HepG2 (cell line): ENCODE measurements at regions not wholly inside any gene's neighbourhood (a gene's known extent, or its start where the extent isn't known, plus 50 kb on each side); places are given as distances from the start of the nearest gene placed in this dataset.

Source experiments
- ATAC-seq: fragments of 200-7000 bp; cut with Tn5 transposase; 3 replicates; pipeline ENCODE4 v1.9.1; 2020; ENCODE audit warnings: mild to moderate bottlenecking, moderate library complexity
- BruUV-seq: library from RNA; stranded (reverse); fragments of 400-500 nt; replicated peaks from 2 replicates; lab custom pipeline; 2021; lab: Mats Ljungman, UMichigan
- CTCF ChIA-PET: fragments of 300-600 bp; formaldehyde crosslinking; extraction: SDS; loops from one replicate; lab custom pipeline; 2021; ENCODE audit warnings: low total read pairs, inconsistent platforms, low intra/inter-chr PET ratio; lab: Yijun Ruan, JAX
- POLR2A ChIA-PET: fragments of 350-600 bp; sonication (Branson Sonifier 250); formaldehyde crosslinking; loops from one replicate; lab custom pipeline; 2020; ENCODE audit warnings: antibody characterized with exemption, inconsistent platforms; lab: Yijun Ruan, JAX
- DNase-seq: peaks from one replicate; pipeline ENCODE4 v3.0.0-alpha.2; 2015; ENCODE audit warnings: low spot score
- FAIRE-seq: peaks from 3 replicates; lab custom pipeline; 2011; peaks lifted over from hg19 to GRCh38; lab: Jason Lieb, UNC
- H2AFZ ChIP-seq: one replicate; pipeline ENCODE4 v1.6.1; 2011; ENCODE audit warnings: low read length, inconsistent platforms
- H3K27ac ChIP-seq: fragments of 300-600 bp; 3 replicates; pipeline ENCODE4 v1.8.0; 2011; ENCODE audit warnings: mixed run types, mild to moderate bottlenecking, mixed read lengths, low read length, inconsistent platforms; ENCODE audit not compliant: insufficient read depth; ENCODE audit errors: extremely low read length
- H3K27me3 ChIP-seq, 2 experiments: fragments of 200-600 bp in 1 of 2; 2 replicates in 1 of 2; 3 replicates in 1 of 2; pipeline versions ENCODE4 v1.6.0 to v1.8.0; 2011; ENCODE audit warnings: low read length in 2 of 2, mild to moderate bottlenecking in 2 of 2, moderate library complexity in 2 of 2, inconsistent platforms in 1 of 2; ENCODE audit not compliant: insufficient read depth in 2 of 2, control insufficient read depth in 1 of 2
- H3K36me3 ChIP-seq, 2 experiments: fragments of 200-600 bp in 1 of 2; replicated peaks in 1 of 2; 2 replicates in 1 of 2; 3 replicates in 1 of 2; pipeline versions ENCODE4 v1.5.1 to v1.8.0; 2011; ENCODE audit warnings: low read length in 2 of 2, inconsistent platforms in 1 of 2; ENCODE audit not compliant: insufficient read depth in 2 of 2, control insufficient read depth in 1 of 2
- H3K4me1 ChIP-seq: 2 replicates; pipeline ENCODE4 v1.5.1; 2012; ENCODE audit warnings: low read length, inconsistent platforms; ENCODE audit not compliant: insufficient read depth
- H3K4me2 ChIP-seq: 2 replicates; pipeline ENCODE4 v1.6.0; 2011; ENCODE audit warnings: low read depth, low read length, inconsistent platforms
- H3K4me3 ChIP-seq, 3 experiments: fragments of 200-600 bp in 1 of 3; sonication (generic), shearing (Covaris generic) in 1 of 3; replicated peaks in 1 of 3; 2 replicates each; pipeline ENCODE4 v1.5.1; 2011 to 2016; ENCODE audit warnings: low read length in 3 of 3, inconsistent platforms in 2 of 3, low read depth in 2 of 3, mild to moderate bottlenecking in 2 of 3, control low read depth in 1 of 3, mixed read lengths in 1 of 3; ENCODE audit not compliant: insufficient read depth in 1 of 3
- H3K79me2 ChIP-seq: one replicate; pipeline ENCODE4 v1.6.1; 2011; ENCODE audit warnings: low read length, inconsistent platforms; ENCODE audit not compliant: insufficient read depth
- H3K9ac ChIP-seq: 2 replicates; pipeline ENCODE4 v1.6.0; 2011; ENCODE audit warnings: mild to moderate bottlenecking, low read depth, low read length, inconsistent platforms; ENCODE audit not compliant: insufficient read depth
- H3K9me3 ChIP-seq: 2 replicates; pipeline ENCODE4 v1.5.1; 2012; ENCODE audit warnings: mild to moderate bottlenecking, low read length
- H4K20me1 ChIP-seq: 2 replicates; pipeline ENCODE4 v1.6.0; 2011; ENCODE audit warnings: inconsistent platforms, mild to moderate bottlenecking, low read length, moderate library complexity; ENCODE audit not compliant: insufficient read depth
- ARNT2 ChIP-seq: sonication (generic); formaldehyde crosslinking; IDR thresholded peaks from 2 replicates; pipeline ENCODE4 v1.8.0; 2022; ENCODE audit warnings: mild to moderate bottlenecking, low read depth, missing genetic modification reagents, moderate library complexity
- CEBPG ChIP-seq: IDR thresholded peaks from 2 replicates; pipeline ENCODE4 v1.6.1; 2016
- EED ChIP-seq: sonication (generic); formaldehyde crosslinking; IDR thresholded peaks from 2 replicates; pipeline ENCODE4 v1.5.0; 2020; ENCODE audit warnings: mild to moderate bottlenecking, missing genetic modification reagents
- MIER2 ChIP-seq: IDR thresholded peaks from 2 replicates; pipeline ENCODE4 v1.6.1; 2016; ENCODE audit warnings: missing biosample characterization, missing genetic modification reagents
- PAX8 ChIP-seq: sonication (generic); formaldehyde crosslinking; IDR thresholded peaks from 2 replicates; pipeline ENCODE4 v1.8.0; 2022; ENCODE audit warnings: mild to moderate bottlenecking, missing genetic modification reagents, borderline replicate concordance
- POGZ ChIP-seq: sonication (generic); formaldehyde crosslinking; IDR thresholded peaks from 2 replicates; pipeline ENCODE4 v1.4.0; 2020; ENCODE audit warnings: mild to moderate bottlenecking, missing genetic modification reagents
- POLR2AphosphoS5 ChIP-seq: IDR thresholded peaks from 2 replicates; pipeline ENCODE4 v1.6.1; 2012; ENCODE audit warnings: low read depth, low read length
- PRMT3 ChIP-seq: sonication (generic); formaldehyde crosslinking; IDR thresholded peaks from 2 replicates; pipeline ENCODE4 v1.8.1; 2022; ENCODE audit warnings: low read depth, mild to moderate bottlenecking, moderate library complexity, missing genetic modification reagents, borderline replicate concordance
- SOX5 ChIP-seq: IDR thresholded peaks from 2 replicates; pipeline ENCODE4 v1.6.1; 2016; ENCODE audit warnings: borderline replicate concordance
- XRCC5 ChIP-seq: fragments of 200-400 bp; formaldehyde crosslinking; optimal IDR thresholded peaks from 2 replicates; pipeline ENCODE3; 2017; ENCODE audit warnings: mild to moderate bottlenecking, low read length
- YEATS2 ChIP-seq: sonication (generic); formaldehyde crosslinking; IDR thresholded peaks from 2 replicates; pipeline ENCODE4 v1.4.0; 2020; ENCODE audit warnings: missing genetic modification reagents, borderline replicate concordance
- ZMAT5 ChIP-seq: sonication (generic); formaldehyde crosslinking; IDR thresholded peaks from 2 replicates; pipeline ENCODE4 v1.5.0; 2020; ENCODE audit warnings: mild to moderate bottlenecking, low read depth, missing genetic modification reagents, borderline replicate concordance
- ZNF160 ChIP-seq: sonication (generic); formaldehyde crosslinking; IDR thresholded peaks from 2 replicates; pipeline ENCODE4 v1.8.0; 2022; ENCODE audit warnings: mild to moderate bottlenecking, inconsistent platforms, missing genetic modification reagents
- ZNF331 ChIP-seq: sonication (generic); formaldehyde crosslinking; IDR thresholded peaks from 2 replicates; pipeline ENCODE4 v1.4.0; 2020; ENCODE audit warnings: missing genetic modification reagents
- ZNF484 ChIP-seq: sonication (generic); formaldehyde crosslinking; IDR thresholded peaks from 2 replicates; pipeline ENCODE4 v1.5.1; 2020; ENCODE audit warnings: mild to moderate bottlenecking, low read depth, missing genetic modification reagents, borderline replicate concordance
- WGBS: methylation state at CpG from one replicate; pipeline ENCODE4 v1.1.6; 2017; ENCODE audit warnings: low lambda C conversion rate; 5-methylcytosine and 5-hydroxymethylcytosine counted together
- in situ Hi-C: cut with HindIII; loops from 2 replicates; pipeline ENCODE4 v1.10.0; 2017; ENCODE audit warnings: low pct_unique_long_range_greater_than_20kb; ENCODE audit not compliant: extremely low pct_ligation_motif_present
- intact Hi-C: fragments of 100-400 bp; cut with micrococcal nuclease; formaldehyde crosslinking; loops from one replicate; pipeline ENCODE4 v1.10.0; 2022; ENCODE audit not compliant: unreplicated experiment
- TF ChIP-seq, protein P1 (sequence below): sonication (generic); formaldehyde crosslinking; IDR thresholded peaks from 2 replicates; pipeline ENCODE4 v1.4.0; 2020; ENCODE audit warnings: missing genetic modification reagents
- TF ChIP-seq, protein P2 (sequence below): sonication (generic); formaldehyde crosslinking; IDR thresholded peaks from 2 replicates; pipeline ENCODE4 v1.5.0; 2020; ENCODE audit warnings: mild to moderate bottlenecking, missing genetic modification reagents, borderline replicate concordance

DNA sequence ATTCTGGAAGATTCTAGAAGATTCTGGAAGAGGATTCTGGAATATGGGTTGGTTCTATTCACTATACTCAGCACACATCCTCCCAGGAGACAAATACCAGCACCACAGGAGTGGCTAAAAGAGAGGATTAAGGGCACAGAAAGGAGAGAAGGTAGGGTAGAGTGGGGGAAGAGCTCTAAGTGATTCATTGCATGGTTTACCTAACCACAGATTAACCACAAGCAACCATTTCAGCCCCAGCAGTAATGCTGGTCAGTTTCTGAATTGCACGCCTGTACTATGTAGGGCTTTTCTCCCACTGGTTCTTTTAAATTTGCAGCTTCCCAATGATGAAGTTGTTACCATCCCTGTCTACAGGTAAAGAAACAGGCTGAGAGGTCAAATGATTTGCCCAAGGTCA, 192.7 kb upstream of the PMEPA1 start:
- Histone ChIP-seq H3K27me3 (peaks cover 2 to 28% of the 10 kb centered on the region in 2 experiments; a peak in 3 of 5 replicates), H3K4me1 (no peaks in the 10 kb centered on the region; the same call in 1 of the 2 replicates), H3K79me2 (no peaks in the 10 kb centered on the region), H2AFZ (no peak overlapping the region), H3K27ac (no peak overlapping the region), H3K9me3 (no peaks in the 10 kb centered on the region), H3K4me3 (no peak overlapping the region), H3K36me3 (no peaks in the 10 kb centered on the region), H4K20me1 (no peaks in the 10 kb centered on the region), H3K9ac (no peak overlapping the region), H3K4me2 (no peak overlapping the region)
- ChIA-PET POLR2A (no interaction called here), CTCF (no interaction called here)
- ATAC-seq: no peak
- no peak for FAIRE-seq
- intact Hi-C loops (no loop called here), in situ Hi-C loops (no loop called here)
- whole genome bisulfite sequencing: 27% methylated on average over 1 of the region's 1 CpG
- no TSS peak for BruUV-seq
- DNase-seq: no peak
- no peak for TF ChIP-seq PRMT3 (CRISPR knock-in tag)
- TF ChIP-seq MIER2 (CRISPR knock-in tag): no peak
- TF ChIP-seq ZNF484: no peak
- TF ChIP-seq POGZ (CRISPR knock-in tag): no peak
- TF ChIP-seq, protein P1, sequence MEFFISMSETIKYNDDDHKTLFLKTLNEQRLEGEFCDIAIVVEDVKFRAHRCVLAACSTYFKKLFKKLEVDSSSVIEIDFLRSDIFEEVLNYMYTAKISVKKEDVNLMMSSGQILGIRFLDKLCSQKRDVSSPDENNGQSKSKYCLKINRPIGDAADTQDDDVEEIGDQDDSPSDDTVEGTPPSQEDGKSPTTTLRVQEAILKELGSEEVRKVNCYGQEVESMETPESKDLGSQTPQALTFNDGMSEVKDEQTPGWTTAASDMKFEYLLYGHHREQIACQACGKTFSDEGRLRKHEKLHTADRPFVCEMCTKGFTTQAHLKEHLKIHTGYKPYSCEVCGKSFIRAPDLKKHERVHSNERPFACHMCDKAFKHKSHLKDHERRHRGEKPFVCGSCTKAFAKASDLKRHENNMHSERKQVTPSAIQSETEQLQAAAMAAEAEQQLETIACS: no peak
- no peak for TF ChIP-seq ZNF160
- TF ChIP-seq ZMAT5 (CRISPR knock-in tag): no peak
- TF ChIP-seq EED: no peak
- TF ChIP-seq PAX8 (CRISPR knock-in tag): no peak
- no peak for TF ChIP-seq ARNT2 (CRISPR knock-in tag)
- TF ChIP-seq, protein P2, sequence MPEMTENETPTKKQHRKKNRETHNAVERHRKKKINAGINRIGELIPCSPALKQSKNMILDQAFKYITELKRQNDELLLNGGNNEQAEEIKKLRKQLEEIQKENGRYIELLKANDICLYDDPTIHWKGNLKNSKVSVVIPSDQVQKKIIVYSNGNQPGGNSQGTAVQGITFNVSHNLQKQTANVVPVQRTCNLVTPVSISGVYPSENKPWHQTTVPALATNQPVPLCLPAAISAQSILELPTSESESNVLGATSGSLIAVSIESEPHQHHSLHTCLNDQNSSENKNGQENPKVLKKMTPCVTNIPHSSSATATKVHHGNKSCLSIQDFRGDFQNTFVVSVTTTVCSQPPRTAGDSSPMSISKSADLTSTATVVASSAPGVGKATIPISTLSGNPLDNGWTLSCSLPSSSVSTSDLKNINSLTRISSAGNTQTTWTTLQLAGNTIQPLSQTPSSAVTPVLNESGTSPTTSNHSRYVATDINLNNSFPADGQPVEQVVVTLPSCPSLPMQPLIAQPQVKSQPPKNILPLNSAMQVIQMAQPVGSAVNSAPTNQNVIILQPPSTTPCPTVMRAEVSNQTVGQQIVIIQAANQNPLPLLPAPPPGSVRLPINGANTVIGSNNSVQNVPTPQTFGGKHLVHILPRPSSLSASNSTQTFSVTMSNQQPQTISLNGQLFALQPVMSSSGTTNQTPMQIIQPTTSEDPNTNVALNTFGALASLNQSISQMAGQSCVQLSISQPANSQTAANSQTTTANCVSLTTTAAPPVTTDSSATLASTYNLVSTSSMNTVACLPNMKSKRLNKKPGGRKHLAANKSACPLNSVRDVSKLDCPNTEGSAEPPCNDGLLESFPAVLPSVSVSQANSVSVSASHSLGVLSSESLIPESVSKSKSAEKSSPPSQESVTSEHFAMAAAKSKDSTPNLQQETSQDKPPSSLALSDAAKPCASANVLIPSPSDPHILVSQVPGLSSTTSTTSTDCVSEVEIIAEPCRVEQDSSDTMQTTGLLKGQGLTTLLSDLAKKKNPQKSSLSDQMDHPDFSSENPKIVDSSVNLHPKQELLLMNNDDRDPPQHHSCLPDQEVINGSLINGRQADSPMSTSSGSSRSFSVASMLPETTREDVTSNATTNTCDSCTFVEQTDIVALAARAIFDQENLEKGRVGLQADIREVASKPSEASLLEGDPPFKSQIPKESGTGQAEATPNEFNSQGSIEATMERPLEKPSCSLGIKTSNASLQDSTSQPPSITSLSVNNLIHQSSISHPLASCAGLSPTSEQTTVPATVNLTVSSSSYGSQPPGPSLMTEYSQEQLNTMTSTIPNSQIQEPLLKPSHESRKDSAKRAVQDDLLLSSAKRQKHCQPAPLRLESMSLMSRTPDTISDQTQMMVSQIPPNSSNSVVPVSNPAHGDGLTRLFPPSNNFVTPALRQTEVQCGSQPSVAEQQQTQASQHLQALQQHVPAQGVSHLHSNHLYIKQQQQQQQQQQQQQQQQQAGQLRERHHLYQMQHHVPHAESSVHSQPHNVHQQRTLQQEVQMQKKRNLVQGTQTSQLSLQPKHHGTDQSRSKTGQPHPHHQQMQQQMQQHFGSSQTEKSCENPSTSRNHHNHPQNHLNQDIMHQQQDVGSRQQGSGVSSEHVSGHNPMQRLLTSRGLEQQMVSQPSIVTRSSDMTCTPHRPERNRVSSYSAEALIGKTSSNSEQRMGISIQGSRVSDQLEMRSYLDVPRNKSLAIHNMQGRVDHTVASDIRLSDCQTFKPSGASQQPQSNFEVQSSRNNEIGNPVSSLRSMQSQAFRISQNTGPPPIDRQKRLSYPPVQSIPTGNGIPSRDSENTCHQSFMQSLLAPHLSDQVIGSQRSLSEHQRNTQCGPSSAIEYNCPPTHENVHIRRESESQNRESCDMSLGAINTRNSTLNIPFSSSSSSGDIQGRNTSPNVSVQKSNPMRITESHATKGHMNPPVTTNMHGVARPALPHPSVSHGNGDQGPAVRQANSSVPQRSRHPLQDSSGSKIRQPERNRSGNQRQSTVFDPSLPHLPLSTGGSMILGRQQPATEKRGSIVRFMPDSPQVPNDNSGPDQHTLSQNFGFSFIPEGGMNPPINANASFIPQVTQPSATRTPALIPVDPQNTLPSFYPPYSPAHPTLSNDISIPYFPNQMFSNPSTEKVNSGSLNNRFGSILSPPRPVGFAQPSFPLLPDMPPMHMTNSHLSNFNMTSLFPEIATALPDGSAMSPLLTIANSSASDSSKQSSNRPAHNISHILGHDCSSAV (CRISPR knock-in tag): no peak
- TF ChIP-seq XRCC5: no peak
- TF ChIP-seq POLR2AphosphoS5: no peak
- no peak for TF ChIP-seq YEATS2 (CRISPR knock-in tag)
- no peak for TF ChIP-seq CEBPG
- no peak for TF ChIP-seq SOX5 (CRISPR knock-in tag)
- no peak for TF ChIP-seq ZNF331
